GM12878 (cell line): ENCODE measurements at regions not wholly inside any gene's neighbourhood (a gene's known extent, or its start where the extent isn't known, plus 50 kb on each side); places are given as distances from the start of the nearest gene placed in this dataset.

Experiments
- ATAC-seq: fragments of 200-7000 bp; cut with Tn5 transposase; 3 replicates; pipeline ENCODE4 v1.9.1; 2020; ENCODE audit warnings: mild to moderate bottlenecking, moderate library complexity
- BruUV-seq: library from RNA; stranded (reverse); fragments of 400-500 nt; replicated peaks from 2 replicates; lab custom pipeline; 2021; lab: Mats Ljungman, UMichigan
- CTCF ChIA-PET: fragments of 300-600 bp; sonication (Branson Sonifier 250); formaldehyde crosslinking; extraction: SDS; loops from one replicate; lab custom pipeline; 2021; ENCODE audit warnings: inconsistent platforms; lab: Yijun Ruan, JAX
- POLR2A ChIA-PET: fragments of 350-600 bp; formaldehyde crosslinking; extraction: SDS; loops from one replicate; lab custom pipeline; 2021; ENCODE audit warnings: inconsistent platforms; lab: Charles Lee
- RAD21 ChIA-PET: fragments of 300-600 bp; sonication (Branson Sonifier 250); formaldehyde crosslinking; loops from one replicate; lab custom pipeline; 2023; ENCODE audit warnings: antibody characterized with exemption; ENCODE audit not compliant: unreplicated experiment; lab: Charles Lee
- SMC1A ChIA-PET: fragments of 300-600 bp; sonication (Branson Sonifier 250); formaldehyde crosslinking; loops from one replicate; lab custom pipeline; 2023; ENCODE audit not compliant: unreplicated experiment, uncharacterized antibody; lab: Charles Lee
- DNase-seq: peaks from one replicate; pipeline ENCODE4 v3.0.0-alpha.2; 2011; ENCODE audit warnings: low read depth, low spot score
- FAIRE-seq: peaks from 3 replicates; lab custom pipeline; 2011; peaks lifted over from hg19 to GRCh38; lab: Jason Lieb, UNC
- H2AFZ ChIP-seq: 2 replicates; pipeline ENCODE4 v1.6.0; 2011; ENCODE audit warnings: low read depth, low read length, control low read depth; ENCODE audit not compliant: control insufficient read depth
- H3K27ac ChIP-seq: 2 replicates; pipeline ENCODE4 v1.5.1; 2011; ENCODE audit warnings: control low read depth; ENCODE audit not compliant: control insufficient read depth, insufficient read depth
- H3K27me3 ChIP-seq, 2 experiments: replicated peaks in 1 of 2; 2 replicates each; pipeline versions ENCODE4 v1.6.0 to v1.6.1; 2011; ENCODE audit warnings: low read length in 1 of 2; ENCODE audit not compliant: control insufficient read depth in 2 of 2, insufficient read depth in 2 of 2
- H3K36me3 ChIP-seq, 2 experiments: 2 replicates each; pipeline ENCODE4 v1.5.1; 2011; ENCODE audit warnings: low read length in 1 of 2; ENCODE audit not compliant: control insufficient read depth in 2 of 2, insufficient read depth in 2 of 2
- H3K4me1 ChIP-seq: 2 replicates; pipeline ENCODE4 v1.6.1; 2011; ENCODE audit warnings: mild to moderate bottlenecking, low read length, moderate library complexity, mixed read lengths; ENCODE audit not compliant: control insufficient read depth, insufficient read depth
- H3K4me2 ChIP-seq: 2 replicates; pipeline ENCODE4 v1.6.0; 2011; ENCODE audit warnings: control low read depth; ENCODE audit not compliant: control insufficient read depth, insufficient read depth
- H3K4me3 ChIP-seq: fragments of 200-600 bp; sonication (generic); 2 replicates; pipeline ENCODE4 v1.5.1; 2016
- H3K79me2 ChIP-seq: 2 replicates; pipeline ENCODE4 v1.6.0; 2011; ENCODE audit warnings: low read length; ENCODE audit not compliant: control insufficient read depth, insufficient read depth
- H3K9ac ChIP-seq: 2 replicates; pipeline ENCODE4 v1.8.0; 2011; ENCODE audit warnings: low read length, control low read depth, mixed read lengths; ENCODE audit not compliant: control insufficient read depth, insufficient read depth
- H3K9me3 ChIP-seq: replicated peaks from 3 replicates; pipeline ENCODE4 v1.5.1; 2011; ENCODE audit warnings: mild to moderate bottlenecking, low read length; ENCODE audit not compliant: control insufficient read depth, insufficient read depth
- H4K20me1 ChIP-seq: 2 replicates; pipeline ENCODE4 v1.6.0; 2011; ENCODE audit not compliant: control insufficient read depth, insufficient read depth
- ESRRA ChIP-seq: IDR thresholded peaks from 2 replicates; pipeline ENCODE4 v1.6.1; 2012; ENCODE audit warnings: mild to moderate bottlenecking, low read length, improper control_type of control experiment
- HDAC6 ChIP-seq: fragments of 200-600 bp; sonication (generic); IDR thresholded peaks from one replicate; pipeline ENCODE4 v1.8.0; 2017; ENCODE audit warnings: antibody characterized with exemption; ENCODE audit not compliant: unreplicated experiment
- IRF4 ChIP-seq: IDR thresholded peaks from 2 replicates; pipeline ENCODE4 v1.6.1; 2011; ENCODE audit warnings: low read depth, low read length
- MTA2 ChIP-seq: fragments of 450-650 bp; IDR thresholded peaks from 2 replicates; pipeline ENCODE4 v1.6.1; 2016; ENCODE audit warnings: low read depth, mild to moderate bottlenecking, moderate library complexity
- MTA3 ChIP-seq: IDR thresholded peaks from 2 replicates; pipeline ENCODE4 v1.6.1; 2012; ENCODE audit warnings: low read length, inconsistent platforms, borderline replicate concordance
- MYB ChIP-seq: fragments of 150-350 bp; IDR thresholded peaks from 2 replicates; pipeline ENCODE4 v1.6.1; 2014; ENCODE audit warnings: mild to moderate bottlenecking, low read depth, low read length, borderline replicate concordance
- NFIC ChIP-seq: IDR thresholded peaks from 2 replicates; pipeline ENCODE4 v1.6.1; 2012; ENCODE audit warnings: low read depth, mild to moderate bottlenecking, inconsistent platforms, low read length, moderate library complexity
- NR2C2 ChIP-seq: IDR thresholded peaks from 2 replicates; pipeline ENCODE4 v1.6.1; 2011; ENCODE audit warnings: borderline replicate concordance, low read depth; ENCODE audit not compliant: control insufficient read depth, insufficient read length
- RB1 ChIP-seq: fragments of 450-650 bp; formaldehyde crosslinking; IDR thresholded peaks from 2 replicates; pipeline ENCODE4 v1.6.1; 2017; ENCODE audit warnings: mild to moderate bottlenecking, borderline replicate concordance
- YY1 ChIP-seq: IDR thresholded peaks from 2 replicates; pipeline ENCODE4 v1.6.1; 2011; ENCODE audit warnings: low read depth, mild to moderate bottlenecking, low read length
- ZSCAN29 ChIP-seq: fragments of 450-650 bp; IDR thresholded peaks from 2 replicates; pipeline ENCODE4 v1.6.1; 2017; ENCODE audit warnings: mild to moderate bottlenecking, moderate library complexity
- WGBS: methylation state at CpG from one replicate; pipeline ENCODE4 v1.1.6; 2016; ENCODE audit warnings: low lambda C conversion rate; ENCODE audit not compliant: insufficient replicate concordance, insufficient coverage; ENCODE audit errors: missing lambda C conversion rate; 5-methylcytosine and 5-hydroxymethylcytosine counted together
- in situ Hi-C: fragments of 300-500 bp; cut with MboI; formaldehyde crosslinking; loops from 9 replicates; pipeline ENCODE4 v1.14.3; 2018; ENCODE audit warnings: mixed read lengths
- intact Hi-C: fragments of 100-400 bp; cut with micrococcal nuclease; formaldehyde crosslinking; loops from one replicate; pipeline ENCODE4 v1.14.2; 2022; ENCODE audit not compliant: unreplicated experiment
- TF ChIP-seq, protein P1 (sequence below): fragments of 150-350 bp; IDR thresholded peaks from 2 replicates; pipeline ENCODE4 v1.6.1; 2016; ENCODE audit warnings: low read depth, low read length
- TF ChIP-seq, protein P2 (sequence below): fragments of 450-650 bp; IDR thresholded peaks from 2 replicates; pipeline ENCODE4 v1.6.1; 2016; ENCODE audit warnings: mild to moderate bottlenecking, moderate library complexity, borderline replicate concordance
- TF ChIP-seq, protein P3 (sequence below): fragments of 450-650 bp; IDR thresholded peaks from 2 replicates; pipeline ENCODE4 v1.6.1; 2017; ENCODE audit warnings: borderline replicate concordance

DNA sequence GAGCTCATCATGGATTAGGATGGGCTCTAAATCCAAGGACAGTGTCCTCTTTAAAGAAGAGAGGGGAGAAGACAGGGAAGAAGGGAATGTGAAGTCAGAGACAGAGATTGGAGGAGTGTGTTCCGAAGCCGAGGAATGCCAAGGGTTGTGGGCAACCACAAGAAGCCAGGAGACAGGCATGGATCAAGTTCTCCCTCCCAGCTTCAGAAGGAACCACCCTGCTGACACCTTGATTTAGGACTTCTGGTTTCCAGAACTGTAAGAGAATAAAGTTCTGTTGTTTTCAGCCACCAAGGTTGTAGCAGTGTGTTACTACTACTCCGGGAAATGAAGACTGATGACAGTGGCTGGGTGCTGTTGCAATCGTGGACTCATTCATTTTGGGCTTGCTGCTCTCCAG, 120.1 kb downstream of the RPS12 start:
- no peak overlapping the region for H3K9ac ChIP-seq
- H3K4me2 ChIP-seq: no peak overlapping the region
- H3K9me3 ChIP-seq: no peaks in the 10 kb centered on the region
- DNase-seq (no peak), FAIRE-seq (no peak), ATAC-seq (no peak)
- H3K27me3 ChIP-seq: peaks cover 2 to 3% of the 10 kb centered on the region in 2 experiments; a peak in 1 of 4 replicates
- ChIA-PET RAD21 (no interaction called here), SMC1A (interaction anchor here (0.7 kb wide), 1 partner anchor 134 kb away, joined by 3 read pairs; no protein-coding TSS in a partner anchor), CTCF (interaction anchor here (1.2 kb wide), 1 partner anchor 28 kb away, joined by 4 read pairs; no protein-coding TSS in a partner anchor), POLR2A (no interaction called here)
- no peak overlapping the region for H2AFZ ChIP-seq
- 0% methylated on average over 4 of the region's 4 CpGs for WGBS
- H3K4me1 ChIP-seq: no peaks in the 10 kb centered on the region
- H3K36me3 ChIP-seq: no peaks in the 10 kb centered on the region
- H3K79me2 ChIP-seq: no peaks in the 10 kb centered on the region
- H3K27ac ChIP-seq: no peak overlapping the region
- in situ Hi-C loops (no loop called here), intact Hi-C loops (no loop called here)
- H3K4me3 ChIP-seq: no peak overlapping the region
- BruUV-seq: no TSS peak
- H4K20me1 ChIP-seq: no peaks in the 10 kb centered on the region
- TF ChIP-seq, protein P1, sequence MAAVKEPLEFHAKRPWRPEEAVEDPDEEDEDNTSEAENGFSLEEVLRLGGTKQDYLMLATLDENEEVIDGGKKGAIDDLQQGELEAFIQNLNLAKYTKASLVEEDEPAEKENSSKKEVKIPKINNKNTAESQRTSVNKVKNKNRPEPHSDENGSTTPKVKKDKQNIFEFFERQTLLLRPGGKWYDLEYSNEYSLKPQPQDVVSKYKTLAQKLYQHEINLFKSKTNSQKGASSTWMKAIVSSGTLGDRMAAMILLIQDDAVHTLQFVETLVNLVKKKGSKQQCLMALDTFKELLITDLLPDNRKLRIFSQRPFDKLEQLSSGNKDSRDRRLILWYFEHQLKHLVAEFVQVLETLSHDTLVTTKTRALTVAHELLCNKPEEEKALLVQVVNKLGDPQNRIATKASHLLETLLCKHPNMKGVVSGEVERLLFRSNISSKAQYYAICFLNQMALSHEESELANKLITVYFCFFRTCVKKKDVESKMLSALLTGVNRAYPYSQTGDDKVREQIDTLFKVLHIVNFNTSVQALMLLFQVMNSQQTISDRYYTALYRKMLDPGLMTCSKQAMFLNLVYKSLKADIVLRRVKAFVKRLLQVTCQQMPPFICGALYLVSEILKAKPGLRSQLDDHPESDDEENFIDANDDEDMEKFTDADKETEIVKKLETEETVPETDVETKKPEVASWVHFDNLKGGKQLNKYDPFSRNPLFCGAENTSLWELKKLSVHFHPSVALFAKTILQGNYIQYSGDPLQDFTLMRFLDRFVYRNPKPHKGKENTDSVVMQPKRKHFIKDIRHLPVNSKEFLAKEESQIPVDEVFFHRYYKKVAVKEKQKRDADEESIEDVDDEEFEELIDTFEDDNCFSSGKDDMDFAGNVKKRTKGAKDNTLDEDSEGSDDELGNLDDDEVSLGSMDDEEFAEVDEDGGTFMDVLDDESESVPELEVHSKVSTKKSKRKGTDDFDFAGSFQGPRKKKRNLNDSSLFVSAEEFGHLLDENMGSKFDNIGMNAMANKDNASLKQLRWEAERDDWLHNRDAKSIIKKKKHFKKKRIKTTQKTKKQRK: no peak
- no peak for TF ChIP-seq IRF4
- TF ChIP-seq YY1: no peak
- no peak for TF ChIP-seq NR2C2
- no peak for TF ChIP-seq NFIC
- TF ChIP-seq ESRRA: no peak
- TF ChIP-seq RB1: no peak
- TF ChIP-seq, protein P2, sequence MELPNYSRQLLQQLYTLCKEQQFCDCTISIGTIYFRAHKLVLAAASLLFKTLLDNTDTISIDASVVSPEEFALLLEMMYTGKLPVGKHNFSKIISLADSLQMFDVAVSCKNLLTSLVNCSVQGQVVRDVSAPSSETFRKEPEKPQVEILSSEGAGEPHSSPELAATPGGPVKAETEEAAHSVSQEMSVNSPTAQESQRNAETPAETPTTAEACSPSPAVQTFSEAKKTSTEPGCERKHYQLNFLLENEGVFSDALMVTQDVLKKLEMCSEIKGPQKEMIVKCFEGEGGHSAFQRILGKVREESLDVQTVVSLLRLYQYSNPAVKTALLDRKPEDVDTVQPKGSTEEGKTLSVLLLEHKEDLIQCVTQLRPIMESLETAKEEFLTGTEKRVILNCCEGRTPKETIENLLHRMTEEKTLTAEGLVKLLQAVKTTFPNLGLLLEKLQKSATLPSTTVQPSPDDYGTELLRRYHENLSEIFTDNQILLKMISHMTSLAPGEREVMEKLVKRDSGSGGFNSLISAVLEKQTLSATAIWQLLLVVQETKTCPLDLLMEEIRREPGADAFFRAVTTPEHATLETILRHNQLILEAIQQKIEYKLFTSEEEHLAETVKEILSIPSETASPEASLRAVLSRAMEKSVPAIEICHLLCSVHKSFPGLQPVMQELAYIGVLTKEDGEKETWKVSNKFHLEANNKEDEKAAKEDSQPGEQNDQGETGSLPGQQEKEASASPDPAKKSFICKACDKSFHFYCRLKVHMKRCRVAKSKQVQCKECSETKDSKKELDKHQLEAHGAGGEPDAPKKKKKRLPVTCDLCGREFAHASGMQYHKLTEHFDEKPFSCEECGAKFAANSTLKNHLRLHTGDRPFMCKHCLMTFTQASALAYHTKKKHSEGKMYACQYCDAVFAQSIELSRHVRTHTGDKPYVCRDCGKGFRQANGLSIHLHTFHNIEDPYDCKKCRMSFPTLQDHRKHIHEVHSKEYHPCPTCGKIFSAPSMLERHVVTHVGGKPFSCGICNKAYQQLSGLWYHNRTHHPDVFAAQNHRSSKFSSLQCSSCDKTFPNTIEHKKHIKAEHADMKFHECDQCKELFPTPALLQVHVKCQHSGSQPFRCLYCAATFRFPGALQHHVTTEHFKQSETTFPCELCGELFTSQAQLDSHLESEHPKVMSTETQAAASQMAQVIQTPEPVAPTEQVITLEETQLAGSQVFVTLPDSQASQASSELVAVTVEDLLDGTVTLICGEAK: no peak
- TF ChIP-seq, protein P3, sequence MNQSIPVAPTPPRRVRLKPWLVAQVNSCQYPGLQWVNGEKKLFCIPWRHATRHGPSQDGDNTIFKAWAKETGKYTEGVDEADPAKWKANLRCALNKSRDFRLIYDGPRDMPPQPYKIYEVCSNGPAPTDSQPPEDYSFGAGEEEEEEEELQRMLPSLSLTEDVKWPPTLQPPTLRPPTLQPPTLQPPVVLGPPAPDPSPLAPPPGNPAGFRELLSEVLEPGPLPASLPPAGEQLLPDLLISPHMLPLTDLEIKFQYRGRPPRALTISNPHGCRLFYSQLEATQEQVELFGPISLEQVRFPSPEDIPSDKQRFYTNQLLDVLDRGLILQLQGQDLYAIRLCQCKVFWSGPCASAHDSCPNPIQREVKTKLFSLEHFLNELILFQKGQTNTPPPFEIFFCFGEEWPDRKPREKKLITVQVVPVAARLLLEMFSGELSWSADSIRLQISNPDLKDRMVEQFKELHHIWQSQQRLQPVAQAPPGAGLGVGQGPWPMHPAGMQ: no peak
- no peak for TF ChIP-seq MYB
- no peak for TF ChIP-seq HDAC6
- no peak for TF ChIP-seq MTA3
- no peak for TF ChIP-seq MTA2
- no peak for TF ChIP-seq ZSCAN29
